Esophagus muscularis mucosa (tissue), 4 donors: ENCODE measurements at regions not wholly inside any gene's neighbourhood (a gene's known extent, or its start where the extent isn't known, plus 50 kb on each side); places are given as distances from the start of the nearest gene placed in this dataset.

Source experiments
- CTCF ChIP-seq, 3 experiments: fragments of 200-600 bp in 2 of 3; fragments of 450-650 bp in 1 of 3; sonication (generic) in 2 of 3; IDR thresholded peaks; one replicate each; pipeline ENCODE4 v1.5.1; 2017 to 2019; ENCODE audit warnings: antibody characterized with exemption in 3 of 3, mild to moderate bottlenecking in 2 of 3, moderate library complexity in 1 of 3
- EP300 ChIP-seq: sonication (generic); formaldehyde crosslinking; IDR thresholded peaks from one replicate; pipeline ENCODE4 v1.6.1; 2017; ENCODE audit warnings: antibody characterized with exemption
- POLR2AphosphoS5 ChIP-seq, 2 donors: sonication (generic); formaldehyde crosslinking; IDR thresholded peaks; one replicate each; pipeline ENCODE4 v1.6.1; 2017; ENCODE audit warnings: antibody characterized with exemption in 2 of 2

GRCh38 chr5:107324809-107325208, 345.9 kb downstream of the EFNA5 start:
- no peak for TF ChIP-seq CTCF (IDR thresholded peaks at IDR 0.05)
- no peak for TF ChIP-seq EP300
- no peak for TF ChIP-seq POLR2AphosphoS5 (IDR thresholded peaks at IDR 0.05)
